GM12878 (cell line): ENCODE measurements at regions not wholly inside any gene's neighbourhood (a gene's known extent, or its start where the extent isn't known, plus 50 kb on each side); places are given as distances from the start of the nearest gene placed in this dataset.

Source experiments
- BRCA1 ChIP-seq: IDR thresholded peaks from 2 replicates; pipeline ENCODE4 v1.6.1; 2011; ENCODE audit warnings: low read depth, low read length, improper control_type of control experiment
- CHD2 ChIP-seq: IDR thresholded peaks from 2 replicates; pipeline ENCODE4 v1.6.1; 2011; ENCODE audit warnings: low read depth, low read length, improper control_type of control experiment, borderline replicate concordance
- MLLT1 ChIP-seq: fragments of 450-650 bp; IDR thresholded peaks from 2 replicates; pipeline ENCODE4 v1.6.1; 2016; ENCODE audit warnings: mild to moderate bottlenecking
- NRF1 ChIP-seq: conservative IDR thresholded peaks from 2 replicates; pipeline ENCODE4 v1.6.1; 2011; ENCODE audit warnings: mild to moderate bottlenecking, low read depth, low read length, improper control_type of control experiment
- POLR2AphosphoS2 ChIP-seq: IDR thresholded peaks from 2 replicates; pipeline ENCODE4 v1.6.1; 2011; ENCODE audit warnings: low read depth, mild to moderate bottlenecking, low read length, improper control_type of control experiment, moderate library complexity
- SREBF1 ChIP-seq: IDR thresholded peaks from 2 replicates; pipeline ENCODE4 v1.6.1; 2012; ENCODE audit warnings: mild to moderate bottlenecking, low read length
- ZBTB40 ChIP-seq: fragments of 450-650 bp; IDR thresholded peaks from 2 replicates; pipeline ENCODE4 v1.6.1; 2016; ENCODE audit warnings: mild to moderate bottlenecking, moderate library complexity, borderline replicate concordance
- TF ChIP-seq, protein P1 (sequence below): fragments of 450-650 bp; IDR thresholded peaks from 2 replicates; pipeline ENCODE4 v1.6.1; 2018; ENCODE audit warnings: borderline replicate concordance, mild to moderate bottlenecking; ENCODE audit not compliant: partially characterized antibody

DNA sequence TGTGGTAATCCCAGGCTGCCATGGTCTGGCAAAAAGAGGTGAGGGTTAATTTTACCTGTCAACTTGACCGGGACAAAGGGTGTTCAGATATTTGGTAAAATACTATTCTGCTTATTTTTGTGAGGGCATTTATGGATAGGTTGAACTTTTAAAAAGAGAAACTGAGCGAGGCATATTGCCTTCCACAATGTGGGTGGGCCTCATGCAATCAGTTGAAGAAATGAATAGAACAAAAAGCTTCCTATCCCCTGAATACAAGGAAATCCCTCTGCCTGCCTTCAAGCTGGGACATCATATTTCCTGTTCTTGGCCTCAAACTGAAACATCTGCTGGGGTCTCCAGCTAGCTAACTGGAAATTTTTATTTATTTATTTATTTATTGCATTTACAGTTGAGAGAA, 734.7 kb downstream of the IRX1 start (continued):
- no peak for TF ChIP-seq SREBF1
- TF ChIP-seq NRF1, result no peak
- TF ChIP-seq, protein P1, sequence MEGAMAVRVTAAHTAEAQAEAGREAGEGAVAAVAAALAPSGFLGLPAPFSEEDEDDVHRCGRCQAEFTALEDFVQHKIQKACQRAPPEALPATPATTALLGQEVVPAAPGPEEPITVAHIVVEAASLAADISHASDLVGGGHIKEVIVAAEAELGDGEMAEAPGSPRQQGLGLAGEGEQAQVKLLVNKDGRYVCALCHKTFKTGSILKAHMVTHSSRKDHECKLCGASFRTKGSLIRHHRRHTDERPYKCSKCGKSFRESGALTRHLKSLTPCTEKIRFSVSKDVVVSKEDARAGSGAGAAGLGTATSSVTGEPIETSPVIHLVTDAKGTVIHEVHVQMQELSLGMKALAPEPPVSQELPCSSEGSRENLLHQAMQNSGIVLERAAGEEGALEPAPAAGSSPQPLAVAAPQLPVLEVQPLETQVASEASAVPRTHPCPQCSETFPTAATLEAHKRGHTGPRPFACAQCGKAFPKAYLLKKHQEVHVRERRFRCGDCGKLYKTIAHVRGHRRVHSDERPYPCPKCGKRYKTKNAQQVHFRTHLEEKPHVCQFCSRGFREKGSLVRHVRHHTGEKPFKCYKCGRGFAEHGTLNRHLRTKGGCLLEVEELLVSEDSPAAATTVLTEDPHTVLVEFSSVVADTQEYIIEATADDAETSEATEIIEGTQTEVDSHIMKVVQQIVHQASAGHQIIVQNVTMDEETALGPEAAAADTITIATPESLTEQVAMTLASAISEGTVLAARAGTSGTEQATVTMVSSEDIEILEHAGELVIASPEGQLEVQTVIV, result no peak
- no peak for TF ChIP-seq BRCA1
- TF ChIP-seq POLR2AphosphoS2, result no peak
- no peak for TF ChIP-seq CHD2
- TF ChIP-seq MLLT1, result no peak
- no peak for TF ChIP-seq ZBTB40
